HFFc6 (cell line): ENCODE measurements at regions not wholly inside any gene's neighbourhood (a gene's known extent, or its start where the extent isn't known, plus 50 kb on each side); places are given as distances from the start of the nearest gene placed in this dataset.

ENCODE experiments used
- DNase-seq: peaks from one replicate; pipeline ENCODE4 v3.0.0-alpha.2; 2018
- H3K27ac Mint-ChIP-seq: 2 replicates; pipeline ENCODE4 v1.8.0; 2020; ENCODE audit warnings: mild to moderate bottlenecking, mixed read lengths
- H3K27me3 Mint-ChIP-seq: 2 replicates; pipeline ENCODE4 v1.8.0; 2021; ENCODE audit warnings: mild to moderate bottlenecking, moderate library complexity, mixed read lengths; ENCODE audit not compliant: insufficient read depth
- H3K36me3 Mint-ChIP-seq: 2 replicates; pipeline ENCODE4 v1.8.0; 2021; ENCODE audit warnings: low read depth, mixed read lengths
- H3K4me1 Mint-ChIP-seq: 2 replicates; pipeline ENCODE4 v1.8.0; 2020; ENCODE audit warnings: low read depth, mixed read lengths
- H3K4me3 Mint-ChIP-seq: 2 replicates; pipeline ENCODE4 v1.8.0; 2020; ENCODE audit warnings: mild to moderate bottlenecking, moderate library complexity, mixed read lengths
- H3K9me3 Mint-ChIP-seq: 2 replicates; pipeline ENCODE4 v1.8.0; 2020; ENCODE audit warnings: mild to moderate bottlenecking, mixed read lengths
- TF ChIP-seq, protein P1 (sequence below): fragments of 200-600 bp; sonication (generic); IDR thresholded peaks from 2 replicates; pipeline ENCODE4 v1.5.0; 2021; ENCODE audit warnings: antibody characterized with exemption, mild to moderate bottlenecking

DNA sequence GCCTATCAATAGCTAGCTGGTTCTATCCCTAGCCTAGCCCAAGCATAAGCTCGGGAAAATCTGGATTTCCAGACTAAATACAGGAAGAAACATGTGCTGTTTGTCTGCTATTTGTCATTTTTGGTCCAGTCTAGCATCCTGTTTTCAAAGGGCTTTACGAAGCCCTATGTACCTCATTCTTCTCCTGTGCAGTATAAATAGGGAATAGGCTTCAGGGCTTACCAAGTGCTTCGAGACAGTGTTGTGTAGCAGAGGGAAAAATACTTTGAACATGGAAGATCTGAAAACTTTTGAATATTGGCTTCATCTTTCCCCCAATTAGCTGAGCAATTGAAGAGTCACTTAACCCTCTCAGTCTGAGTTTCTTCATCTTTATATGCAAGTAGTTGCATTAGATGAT lies 679.8 kb downstream of the TDRD15 start:
- Mint-ChIP-seq H3K9me3 (peaks cover 36% of the 10 kb centered on the region), H3K36me3 (no peaks in the 10 kb centered on the region), H3K4me1 (no peaks in the 10 kb centered on the region), H3K4me3 (no peak overlapping the region), H3K27me3 (no peaks in the 10 kb centered on the region), H3K27ac (no peak overlapping the region)
- DNase-seq, result no peak
- TF ChIP-seq, protein P1, sequence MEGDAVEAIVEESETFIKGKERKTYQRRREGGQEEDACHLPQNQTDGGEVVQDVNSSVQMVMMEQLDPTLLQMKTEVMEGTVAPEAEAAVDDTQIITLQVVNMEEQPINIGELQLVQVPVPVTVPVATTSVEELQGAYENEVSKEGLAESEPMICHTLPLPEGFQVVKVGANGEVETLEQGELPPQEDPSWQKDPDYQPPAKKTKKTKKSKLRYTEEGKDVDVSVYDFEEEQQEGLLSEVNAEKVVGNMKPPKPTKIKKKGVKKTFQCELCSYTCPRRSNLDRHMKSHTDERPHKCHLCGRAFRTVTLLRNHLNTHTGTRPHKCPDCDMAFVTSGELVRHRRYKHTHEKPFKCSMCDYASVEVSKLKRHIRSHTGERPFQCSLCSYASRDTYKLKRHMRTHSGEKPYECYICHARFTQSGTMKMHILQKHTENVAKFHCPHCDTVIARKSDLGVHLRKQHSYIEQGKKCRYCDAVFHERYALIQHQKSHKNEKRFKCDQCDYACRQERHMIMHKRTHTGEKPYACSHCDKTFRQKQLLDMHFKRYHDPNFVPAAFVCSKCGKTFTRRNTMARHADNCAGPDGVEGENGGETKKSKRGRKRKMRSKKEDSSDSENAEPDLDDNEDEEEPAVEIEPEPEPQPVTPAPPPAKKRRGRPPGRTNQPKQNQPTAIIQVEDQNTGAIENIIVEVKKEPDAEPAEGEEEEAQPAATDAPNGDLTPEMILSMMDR, result no peak

DNA sequence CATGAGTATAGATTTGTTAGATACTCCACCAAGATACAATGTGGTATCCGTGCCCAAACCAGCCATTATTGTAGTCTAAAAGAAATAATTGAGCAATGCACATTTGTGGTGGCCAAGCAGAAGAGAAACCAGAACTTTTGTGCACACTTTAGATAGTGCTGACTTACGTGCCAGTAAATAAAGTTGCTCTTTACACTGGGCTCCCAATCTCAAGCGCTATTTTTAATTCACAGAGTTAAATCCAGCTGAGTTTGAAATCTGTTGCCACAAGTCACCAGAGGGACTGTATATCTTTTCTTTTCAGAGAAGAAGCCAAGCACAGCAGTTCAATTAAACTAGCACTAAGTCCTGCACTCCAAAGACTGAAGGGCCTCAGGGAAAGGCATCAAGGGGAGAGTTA lies 680.4 kb downstream of the TDRD15 start:
- Mint-ChIP-seq H3K36me3 (no peaks in the 10 kb centered on the region), H3K27me3 (no peaks in the 10 kb centered on the region), H3K4me3 (no peak overlapping the region), H3K27ac (no peak overlapping the region), H3K4me1 (no peaks in the 10 kb centered on the region), H3K9me3 (peaks cover 31% of the 10 kb centered on the region)
- no peak for DNase-seq
- TF ChIP-seq, protein P1, result no peak

DNA sequence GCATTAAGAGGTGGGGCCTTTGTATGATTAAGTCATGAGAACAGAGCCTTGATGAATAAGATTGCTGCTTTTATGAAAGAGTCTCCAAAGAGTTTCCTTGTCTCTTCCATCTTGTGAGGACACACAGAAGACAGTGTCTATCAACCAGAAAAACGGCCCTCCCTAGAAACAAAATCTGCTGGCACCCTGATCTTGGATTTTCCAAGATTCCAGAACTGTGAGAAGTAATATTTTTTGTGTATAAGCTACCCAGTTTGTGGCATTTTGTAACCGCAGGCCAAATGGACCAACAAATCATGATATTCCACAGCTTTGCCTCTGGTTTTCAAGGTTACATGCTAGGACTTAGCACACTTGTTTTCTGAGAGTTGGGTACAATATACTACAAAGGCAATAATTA lies 687.8 kb downstream of the TDRD15 start:
- H3K27me3 Mint-ChIP-seq, result no peaks in the 10 kb centered on the region
- no peaks in the 10 kb centered on the region for H3K36me3 Mint-ChIP-seq
- peaks cover 40% of the 10 kb centered on the region for H3K9me3 Mint-ChIP-seq
- H3K4me1 Mint-ChIP-seq, result no peaks in the 10 kb centered on the region
- DNase-seq, result no peak
- no peak overlapping the region for H3K4me3 Mint-ChIP-seq
- no peak overlapping the region for H3K27ac Mint-ChIP-seq
- TF ChIP-seq, protein P1, result no peak

DNA sequence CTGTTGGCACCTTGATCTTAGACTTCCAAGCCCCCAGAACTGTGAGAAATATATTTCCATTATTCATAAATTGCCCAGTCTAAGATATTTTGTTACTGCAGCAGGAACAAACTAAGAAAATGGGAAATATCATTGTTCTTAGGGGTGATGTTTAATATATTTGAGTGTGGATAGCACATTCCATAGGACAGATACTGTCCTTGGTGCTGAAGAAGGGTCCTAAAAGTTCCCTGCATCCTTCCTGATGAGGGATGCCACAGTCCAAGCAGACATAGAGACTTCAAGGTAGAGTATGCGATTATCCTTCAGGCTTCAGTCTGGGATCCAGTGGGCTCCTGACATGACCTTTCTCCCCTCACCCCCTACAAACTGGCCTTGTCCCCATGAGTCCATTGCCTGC lies 689.0 kb downstream of the TDRD15 start:
- no peak for DNase-seq

DNA sequence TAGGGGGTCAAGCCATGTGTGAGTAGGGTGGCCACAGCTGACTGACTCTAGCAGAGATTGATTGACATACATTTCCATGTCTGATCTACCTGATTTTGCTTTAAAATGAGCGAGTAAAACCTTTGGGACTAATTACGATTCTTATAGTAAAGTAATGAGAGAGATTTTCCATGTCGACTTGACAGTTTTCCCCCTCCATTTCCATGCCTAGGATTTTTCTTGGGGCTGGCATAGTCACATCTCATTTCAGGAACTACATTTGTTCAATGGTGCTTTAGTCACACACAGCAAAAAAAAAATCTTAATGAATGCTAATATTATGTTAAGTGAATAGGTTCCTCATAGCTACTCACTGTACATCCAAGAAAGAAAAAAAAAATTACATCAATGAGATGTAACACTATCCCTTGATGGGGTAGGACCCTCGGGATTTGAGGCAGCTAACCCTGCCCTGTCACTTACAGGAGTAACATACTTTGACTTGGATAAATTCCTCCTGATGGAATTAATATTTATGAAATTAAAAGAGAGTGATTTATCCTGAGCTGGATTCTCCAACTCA lies 690.9 kb downstream of the TDRD15 start:
- TF ChIP-seq, protein P1, result no peak
- Mint-ChIP-seq H3K36me3 (no peaks in the 10 kb centered on the region), H3K27ac (no peak overlapping the region), H3K4me3 (no peak overlapping the region), H3K9me3 (peaks cover 56% of the 10 kb centered on the region), H3K27me3 (no peaks in the 10 kb centered on the region), H3K4me1 (no peaks in the 10 kb centered on the region)
- DNase-seq, result no peak

More for the DNA sequence above, 689.0 kb downstream of the TDRD15 start:
- H3K4me3 Mint-ChIP-seq, result no peak overlapping the region
- peaks cover 48% of the 10 kb centered on the region for H3K9me3 Mint-ChIP-seq
- H3K27me3 Mint-ChIP-seq, result no peaks in the 10 kb centered on the region
- no peaks in the 10 kb centered on the region for H3K36me3 Mint-ChIP-seq
- TF ChIP-seq, protein P1, result no peak
- no peak overlapping the region for H3K27ac Mint-ChIP-seq
- H3K4me1 Mint-ChIP-seq, result no peaks in the 10 kb centered on the region
